ENCODE measurements at regions not wholly inside any gene's neighbourhood (a gene's known extent, or its start where the extent isn't known, plus 50 kb on each side); places are given as distances from the start of the nearest gene placed in this dataset.

GRCh38 chr5:17761326-17761725 is 127.1 kb downstream of the TAF11L14 start:
- DNase-seq (ENCODE audit: low spot score): no peak

- no peak for DNase-seq (ENCODE audit: low spot score)
These were observed 129.0 kb downstream of the TAF11L14 start for GRCh38 chr5:17763301-17763700.

GRCh38 chr5:17766031-17766430 is 131.8 kb downstream of the TAF11L14 start:
- no peak for DNase-seq (ENCODE audit: low spot score)

- DNase-seq (ENCODE audit: low spot score): no peak
These were observed 135.0 kb downstream of the TAF11L14 start for GRCh38 chr5:17769277-17769676.

GRCh38 chr5:17772232-17772631 is 138.0 kb downstream of the TAF11L14 start:
- DNase-seq (ENCODE audit: low spot score): no peak

GRCh38 chr5:17785774-17786173 is 151.5 kb downstream of the TAF11L14 start:
- DNase-seq (ENCODE audit: low spot score): peak; percentile 30

- no peak for DNase-seq (ENCODE audit: low spot score)
These were observed 154.1 kb downstream of the TAF11L14 start for GRCh38 chr5:17788351-17788750.

GRCh38 chr5:17794201-17794600 is 159.9 kb downstream of the TAF11L14 start:
- no peak for DNase-seq (ENCODE audit: low spot score)

GRCh38 chr5:17794815-17795214 is 160.6 kb downstream of the TAF11L14 start:
- DNase-seq (ENCODE audit: low spot score): no peak

GRCh38 chr5:17796142-17796541 is 161.9 kb downstream of the TAF11L14 start:
- no peak for DNase-seq (ENCODE audit: low spot score)

- DNase-seq (ENCODE audit: low spot score): no peak
These were observed 162.6 kb downstream of the TAF11L14 start for GRCh38 chr5:17796757-17797396.

GRCh38 chr5:17799521-17799920 is 165.3 kb downstream of the TAF11L14 start:
- DNase-seq (ENCODE audit: low spot score): no peak

GRCh38 chr5:17801595-17801994 is 167.3 kb downstream of the TAF11L14 start:
- no peak for DNase-seq (ENCODE audit: low spot score)

- peak; percentile 42 for DNase-seq (ENCODE audit: low spot score)
These were observed 168.0 kb downstream of the TAF11L14 start for GRCh38 chr5:17802256-17802655.

- no peak for DNase-seq (ENCODE audit: low spot score)
These were observed 169.7 kb downstream of the TAF11L14 start for GRCh38 chr5:17803971-17804370.

GRCh38 chr5:17805227-17805825 is 171.1 kb downstream of the TAF11L14 start:
- DNase-seq (ENCODE audit: low spot score): no peak

- no peak for DNase-seq (ENCODE audit: low spot score)
These were observed 172.7 kb downstream of the TAF11L14 start for GRCh38 chr5:17806818-17807468.

- DNase-seq (ENCODE audit: low spot score): no peak
These were observed 174.3 kb downstream of the TAF11L14 start for GRCh38 chr5:17808566-17808965.

GRCh38 chr5:17810734-17811133 is 176.5 kb downstream of the TAF11L14 start:
- DNase-seq (ENCODE audit: low spot score): no peak

GRCh38 chr5:17813214-17813613 is 179.0 kb downstream of the TAF11L14 start:
- DNase-seq (ENCODE audit: low spot score): no peak

GRCh38 chr5:17816505-17816904 is 182.2 kb downstream of the TAF11L14 start:
- DNase-seq (ENCODE audit: low spot score): no peak

GRCh38 chr5:17816944-17817343 is 182.7 kb downstream of the TAF11L14 start:
- DNase-seq (ENCODE audit: low spot score): no peak

- DNase-seq (ENCODE audit: low spot score): no peak
These were observed 183.7 kb downstream of the TAF11L14 start for GRCh38 chr5:17817990-17818389.

- DNase-seq (ENCODE audit: low spot score): no peak
These were observed 185.5 kb downstream of the TAF11L14 start for GRCh38 chr5:17819783-17820182.
